ENCODE measurements at regions not wholly inside any gene's neighbourhood (a gene's known extent, or its start where the extent isn't known, plus 50 kb on each side); places are given as distances from the start of the nearest gene placed in this dataset.

- TF ChIP-seq, protein P1, sequence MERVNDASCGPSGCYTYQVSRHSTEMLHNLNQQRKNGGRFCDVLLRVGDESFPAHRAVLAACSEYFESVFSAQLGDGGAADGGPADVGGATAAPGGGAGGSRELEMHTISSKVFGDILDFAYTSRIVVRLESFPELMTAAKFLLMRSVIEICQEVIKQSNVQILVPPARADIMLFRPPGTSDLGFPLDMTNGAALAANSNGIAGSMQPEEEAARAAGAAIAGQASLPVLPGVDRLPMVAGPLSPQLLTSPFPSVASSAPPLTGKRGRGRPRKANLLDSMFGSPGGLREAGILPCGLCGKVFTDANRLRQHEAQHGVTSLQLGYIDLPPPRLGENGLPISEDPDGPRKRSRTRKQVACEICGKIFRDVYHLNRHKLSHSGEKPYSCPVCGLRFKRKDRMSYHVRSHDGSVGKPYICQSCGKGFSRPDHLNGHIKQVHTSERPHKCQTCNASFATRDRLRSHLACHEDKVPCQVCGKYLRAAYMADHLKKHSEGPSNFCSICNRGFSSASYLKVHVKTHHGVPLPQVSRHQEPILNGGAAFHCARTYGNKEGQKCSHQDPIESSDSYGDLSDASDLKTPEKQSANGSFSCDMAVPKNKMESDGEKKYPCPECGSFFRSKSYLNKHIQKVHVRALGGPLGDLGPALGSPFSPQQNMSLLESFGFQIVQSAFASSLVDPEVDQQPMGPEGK (CRISPR knock-in tag; IDR thresholded peaks at IDR 0.05; ENCODE audit: borderline replicate concordance): no peak
Observed at GRCh38 chr11:11115475-11115874, 237.6 kb downstream of the CSNK2A3 start (continued).

DNA sequence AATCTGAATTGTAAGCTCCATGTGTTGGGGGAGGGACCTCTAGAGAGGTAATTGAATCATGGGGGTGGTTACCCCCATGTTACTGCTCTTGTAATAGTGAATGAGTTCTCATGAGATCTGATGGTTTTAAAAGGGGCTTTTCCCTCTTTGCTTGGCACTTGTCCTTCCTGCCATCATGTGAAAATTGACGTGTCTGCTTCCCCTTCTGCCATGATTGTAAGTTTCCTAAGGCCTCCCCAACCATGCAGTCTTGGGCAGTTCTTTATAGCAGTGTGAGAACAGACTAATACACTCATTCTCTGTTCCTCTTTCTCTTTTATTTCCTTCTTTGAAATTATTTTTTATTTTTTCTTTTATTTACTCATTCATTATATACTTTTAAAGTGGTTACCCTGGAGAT, 239.4 kb downstream of the CSNK2A3 start:
- TF ChIP-seq, protein P2, sequence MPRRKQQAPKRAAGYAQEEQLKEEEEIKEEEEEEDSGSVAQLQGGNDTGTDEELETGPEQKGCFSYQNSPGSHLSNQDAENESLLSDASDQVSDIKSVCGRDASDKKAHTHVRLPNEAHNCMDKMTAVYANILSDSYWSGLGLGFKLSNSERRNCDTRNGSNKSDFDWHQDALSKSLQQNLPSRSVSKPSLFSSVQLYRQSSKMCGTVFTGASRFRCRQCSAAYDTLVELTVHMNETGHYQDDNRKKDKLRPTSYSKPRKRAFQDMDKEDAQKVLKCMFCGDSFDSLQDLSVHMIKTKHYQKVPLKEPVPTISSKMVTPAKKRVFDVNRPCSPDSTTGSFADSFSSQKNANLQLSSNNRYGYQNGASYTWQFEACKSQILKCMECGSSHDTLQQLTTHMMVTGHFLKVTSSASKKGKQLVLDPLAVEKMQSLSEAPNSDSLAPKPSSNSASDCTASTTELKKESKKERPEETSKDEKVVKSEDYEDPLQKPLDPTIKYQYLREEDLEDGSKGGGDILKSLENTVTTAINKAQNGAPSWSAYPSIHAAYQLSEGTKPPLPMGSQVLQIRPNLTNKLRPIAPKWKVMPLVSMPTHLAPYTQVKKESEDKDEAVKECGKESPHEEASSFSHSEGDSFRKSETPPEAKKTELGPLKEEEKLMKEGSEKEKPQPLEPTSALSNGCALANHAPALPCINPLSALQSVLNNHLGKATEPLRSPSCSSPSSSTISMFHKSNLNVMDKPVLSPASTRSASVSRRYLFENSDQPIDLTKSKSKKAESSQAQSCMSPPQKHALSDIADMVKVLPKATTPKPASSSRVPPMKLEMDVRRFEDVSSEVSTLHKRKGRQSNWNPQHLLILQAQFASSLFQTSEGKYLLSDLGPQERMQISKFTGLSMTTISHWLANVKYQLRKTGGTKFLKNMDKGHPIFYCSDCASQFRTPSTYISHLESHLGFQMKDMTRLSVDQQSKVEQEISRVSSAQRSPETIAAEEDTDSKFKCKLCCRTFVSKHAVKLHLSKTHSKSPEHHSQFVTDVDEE (CRISPR knock-in tag; IDR thresholded peaks at IDR 0.05): no peak
- TF ChIP-seq ZNF565 (CRISPR knock-in tag; conservative IDR thresholded peaks at IDR 0.05; ENCODE audit: low read depth): no peak
- TF ChIP-seq BACH2 (CRISPR knock-in tag; IDR thresholded peaks at IDR 0.05; ENCODE audit: borderline replicate concordance): no peak
- TF ChIP-seq CSDC2 (CRISPR knock-in tag; IDR thresholded peaks at IDR 0.05): no peak
- TF ChIP-seq ISL1 (CRISPR knock-in tag; IDR thresholded peaks at IDR 0.05): no peak
- TF ChIP-seq ZNF8 (CRISPR knock-in tag; IDR thresholded peaks at IDR 0.05): no peak
- no peak for TF ChIP-seq TCF4 (CRISPR knock-in tag; IDR thresholded peaks at IDR 0.05; ENCODE audit: borderline replicate concordance)
- no peak for TF ChIP-seq ZFP3 (CRISPR knock-in tag; IDR thresholded peaks at IDR 0.05)
- TF ChIP-seq ARNTL (CRISPR knock-in tag; IDR thresholded peaks at IDR 0.05; ENCODE audit: borderline replicate concordance, low read depth): no peak
- no peak for ATAC-seq

DNA sequence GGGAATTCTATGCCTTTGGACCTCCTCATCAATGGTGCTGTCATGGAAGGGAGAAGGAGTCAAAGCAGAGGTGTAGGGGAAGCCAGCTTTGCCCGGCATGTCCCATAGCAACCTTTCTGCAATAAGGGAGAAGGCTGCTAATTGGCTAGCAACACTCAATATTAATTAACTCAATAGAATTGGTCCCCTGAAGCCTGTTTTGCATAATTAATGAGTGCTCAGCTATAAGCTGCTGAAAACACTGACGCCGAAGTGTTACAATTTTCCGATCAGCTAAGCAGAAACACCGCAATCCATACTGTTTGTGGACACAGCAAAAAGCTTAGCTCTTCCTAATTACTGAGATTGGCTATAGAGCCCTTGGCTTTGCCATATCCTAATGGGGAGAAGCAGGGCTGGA, 245.0 kb downstream of the CSNK2A3 start:
- ATAC-seq: no peak
- no peak for TF ChIP-seq RARB (CRISPR knock-in tag; IDR thresholded peaks at IDR 0.05)
- TF ChIP-seq PPARA (CRISPR knock-in tag; IDR thresholded peaks at IDR 0.05; ENCODE audit: borderline replicate concordance): no peak
- TF ChIP-seq TCF4 (CRISPR knock-in tag; IDR thresholded peaks at IDR 0.05; ENCODE audit: borderline replicate concordance): no peak
- no peak for TF ChIP-seq ESRRG (CRISPR knock-in tag; IDR thresholded peaks at IDR 0.05)
- TF ChIP-seq TOX (CRISPR knock-in tag; IDR thresholded peaks at IDR 0.05; ENCODE audit: borderline replicate concordance): no peak
- TF ChIP-seq ZNF8 (CRISPR knock-in tag; IDR thresholded peaks at IDR 0.05): no peak
- no peak for TF ChIP-seq ZC3H10 (CRISPR knock-in tag; IDR thresholded peaks at IDR 0.05)
- TF ChIP-seq, protein P2 (CRISPR knock-in tag; IDR thresholded peaks at IDR 0.05): no peak
- TF ChIP-seq CSDC2 (CRISPR knock-in tag; IDR thresholded peaks at IDR 0.05): no peak
- TF ChIP-seq ZFP3 (CRISPR knock-in tag; IDR thresholded peaks at IDR 0.05): no peak
- no peak for TF ChIP-seq ISL1 (CRISPR knock-in tag; IDR thresholded peaks at IDR 0.05)
- TF ChIP-seq CREB5 (CRISPR knock-in tag; IDR thresholded peaks at IDR 0.05; ENCODE audit: low read depth): no peak
- no peak for TF ChIP-seq ZNF565 (CRISPR knock-in tag; conservative IDR thresholded peaks at IDR 0.05; ENCODE audit: low read depth)
- TF ChIP-seq BACH2 (CRISPR knock-in tag; IDR thresholded peaks at IDR 0.05; ENCODE audit: borderline replicate concordance): no peak
- no peak for TF ChIP-seq OSR1 (CRISPR knock-in tag; IDR thresholded peaks at IDR 0.05)
- TF ChIP-seq ARNTL (CRISPR knock-in tag; IDR thresholded peaks at IDR 0.05; ENCODE audit: borderline replicate concordance, low read depth): no peak

DNA sequence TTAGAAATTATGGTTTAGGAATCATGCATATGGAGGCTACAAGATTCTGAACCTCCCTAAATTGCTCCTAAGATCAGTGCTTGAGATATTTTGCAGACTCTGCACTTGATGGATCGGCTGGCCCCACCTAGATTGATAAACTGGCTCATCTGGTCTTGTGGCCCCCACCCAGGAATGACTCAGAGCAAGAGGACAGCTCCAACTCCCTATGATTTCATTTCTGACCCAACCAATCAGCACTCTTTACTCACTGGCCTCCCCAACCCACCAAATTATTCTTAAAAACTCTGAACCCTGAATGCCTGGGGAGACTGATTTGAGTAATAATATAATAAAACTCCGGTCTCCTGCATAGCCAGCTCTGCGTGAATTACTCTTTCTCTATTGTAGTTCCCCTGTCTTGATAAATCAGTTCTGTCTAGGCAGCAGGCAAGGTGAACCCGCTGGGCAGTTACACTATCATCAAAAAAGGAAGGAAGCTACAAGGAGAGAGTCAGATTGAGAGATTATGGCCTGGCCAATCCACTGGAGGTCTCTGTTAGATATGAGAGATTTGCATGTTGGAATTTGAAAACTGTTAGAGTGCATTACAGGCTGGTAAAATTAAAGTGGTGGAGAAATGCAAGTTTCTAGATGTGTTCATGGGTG, 245.8 kb downstream of the CSNK2A3 start:
- TF ChIP-seq ZNF565 (CRISPR knock-in tag; conservative IDR thresholded peaks at IDR 0.05; ENCODE audit: low read depth) (no peak), ESRRG (CRISPR knock-in tag; IDR thresholded peaks at IDR 0.05) (no peak), SNAI2 (CRISPR knock-in tag; IDR thresholded peaks at IDR 0.05) (no peak), ZNF70 (CRISPR knock-in tag; IDR thresholded peaks at IDR 0.05) (no peak), ISL1 (CRISPR knock-in tag; IDR thresholded peaks at IDR 0.05) (no peak), ZC3H10 (CRISPR knock-in tag; IDR thresholded peaks at IDR 0.05) (no peak), ZFP3 (CRISPR knock-in tag; IDR thresholded peaks at IDR 0.05) (no peak), PPARA (CRISPR knock-in tag; IDR thresholded peaks at IDR 0.05; ENCODE audit: borderline replicate concordance) (no peak)
- TF ChIP-seq, protein P2 (CRISPR knock-in tag; IDR thresholded peaks at IDR 0.05): no peak
- no peak for ATAC-seq

All from SK-N-SH treated with all-trans-retinoic acid at 6 μM for 48 hours (cell line).